ENCODE measurements at regions not wholly inside any gene's neighbourhood (a gene's known extent, or its start where the extent isn't known, plus 50 kb on each side); places are given as distances from the start of the nearest gene placed in this dataset.

- dilution Hi-C loops (cut with HindIII; ENCODE audit: low sequenced_read_pairs, unreplicated experiment), result no loop called here
- no peak overlapping the region for H2BK5ac ChIP-seq (ENCODE audit: low read depth, low read length, poor library complexity, severe bottlenecking)
- no peak overlapping the region for H2BK15ac ChIP-seq (ENCODE audit: low read depth, low read length)
- ChIA-PET POLR2A (ENCODE audit: unreplicated experiment) (no interaction called here), CTCF (no interaction called here)
- no peak overlapping the region for H3K4ac ChIP-seq (ENCODE audit: low read depth, low read length)
- no TSS peak for BruUV-seq (replicated peaks)
- no peak overlapping the region for H3K14ac ChIP-seq (replicated peaks; ENCODE audit: low read depth, low read length)
- H2AFZ ChIP-seq (replicated peaks; ENCODE audit: low read length, poor library complexity), result no peak overlapping the region
- H3K79me1 ChIP-seq (ENCODE audit: low read depth in 1 of 2, low read length in 2 of 2), result no peaks in the 10 kb centered on the region
- no peak overlapping the region for H4K91ac ChIP-seq (ENCODE audit: insufficient read depth, low read depth, low read length)
- no peak overlapping the region for H3K56ac ChIP-seq (ENCODE audit: extremely low read depth, insufficient read depth, low read length)
- H4K5ac ChIP-seq (ENCODE audit: low read depth, low read length), result no peak overlapping the region
- ATAC-seq (ENCODE audit: low read depth) (no peak), DNase-seq (no peak)
- no peaks in the 10 kb centered on the region for H4K20me1 ChIP-seq (ENCODE audit: insufficient read depth, low read length)
- 40% methylated on average over 2 of the region's 6 CpGs; no CpG with 5 or more reads in 1 of the 2 experiments for WGBS, 2 experiments (ENCODE audit: extremely low coverage in 2 of 2, insufficient read length in 1 of 2)
- peaks cover 11% of the 10 kb centered on the region for H3K9me3 ChIP-seq (ENCODE audit: control insufficient read depth, insufficient read depth, low read length)
- H3K36me3 ChIP-seq (ENCODE audit: control insufficient read depth, insufficient read depth, low read length), result no peaks in the 10 kb centered on the region
- H3K9ac ChIP-seq (ENCODE audit: low read depth, low read length), result no peak overlapping the region
- no peaks in the 10 kb centered on the region for H3K9me1 ChIP-seq (ENCODE audit: insufficient read depth, low read length)
- TF ChIP-seq POLR2A (IDR thresholded peaks at IDR 0.05; ENCODE audit: low read depth, low read length) (no peak), FOS (IDR thresholded peaks at IDR 0.05; ENCODE audit: low read depth, low read length) (no peak), CHD1 (IDR thresholded peaks at IDR 0.05; ENCODE audit: low read depth, low read length) (no peak)
- H2BK120ac ChIP-seq (ENCODE audit: low read depth, low read length), result no peak overlapping the region
- no peak overlapping the region for H3K18ac ChIP-seq (ENCODE audit: low read depth, low read length)
- no peak overlapping the region for H3K23ac ChIP-seq (ENCODE audit: low read depth, low read length)
- no peak overlapping the region for H4K8ac ChIP-seq (ENCODE audit: low read depth in 2 of 2, low read length in 2 of 2)
- H2BK20ac ChIP-seq (ENCODE audit: low read depth, low read length), result no peak overlapping the region
- H3K4me1 ChIP-seq (ENCODE audit: control insufficient read depth, insufficient read depth, low read length), result no peaks in the 10 kb centered on the region
- H2AK5ac ChIP-seq (ENCODE audit: low read depth, low read length), result no peak overlapping the region
- no peak overlapping the region for H3K4me2 ChIP-seq (ENCODE audit: low read depth, low read length)
- in situ Hi-C loops (cut with MboI; ENCODE audit: low sequenced_read_pairs), result no loop called here
- no peaks in the 10 kb centered on the region for H3K27me3 ChIP-seq (ENCODE audit: control insufficient read depth, insufficient read depth, low read length)
- no peak overlapping the region for H3K4me3 ChIP-seq (ENCODE audit: insufficient read depth, low read depth, low read length)
- no peak overlapping the region for H3K27ac ChIP-seq (ENCODE audit: insufficient read depth, low read length)
- intact Hi-C loops (cut with micrococcal nuclease), result no loop called here
- no peak overlapping the region for H2AK9ac ChIP-seq (replicated peaks; ENCODE audit: low read depth, low read length, poor library complexity)
Measured at GRCh38 chr10:105352827-105353226, 711.7 kb downstream of the SORCS3 start.
